Loucy (cell line): ENCODE measurements at regions not wholly inside any gene's neighbourhood (a gene's known extent, or its start where the extent isn't known, plus 50 kb on each side); places are given as distances from the start of the nearest gene placed in this dataset.
"Not testable (repeated sequence)": the region's sequence is repeated elsewhere in the genome, so short reads cannot be mapped to it uniquely, and the experiment has no call there.

Experiments used
- CTCF ChIP-seq: fragments of 200-600 bp; sonication (generic); conservative IDR thresholded peaks from 2 replicates; pipeline ENCODE4 v1.5.1; 2014; ENCODE audit warnings: mild to moderate bottlenecking, antibody characterized with exemption, low read length
- EZH2phosphoT487 ChIP-seq: fragments of 200-600 bp; IDR thresholded peaks from 2 replicates; pipeline ENCODE4 v1.6.1; 2018; ENCODE audit warnings: antibody characterized with exemption, mild to moderate bottlenecking, moderate library complexity, borderline replicate concordance

- not testable (repeated sequence) for TF ChIP-seq CTCF, EZH2phosphoT487
Measured at GRCh38 chr9:42802716-42803115, 619.3 kb downstream of the SPATA31A6 start.
